OCI-LY3 (cell line): ENCODE measurements at regions not wholly inside any gene's neighbourhood (a gene's known extent, or its start where the extent isn't known, plus 50 kb on each side); places are given as distances from the start of the nearest gene placed in this dataset.

Experiments
- H2AFZ ChIP-seq: fragments of 200-600, 300-600 bp; shearing (Covaris generic); 2 replicates; pipeline ENCODE4 v1.6.0; 2014; ENCODE audit warnings: antibody characterized with exemption, low read depth, low read length
- H3K27ac ChIP-seq: fragments of 200-600, 300-600 bp; sonication (generic); 2 replicates; pipeline ENCODE4 v1.5.1; 2014; ENCODE audit warnings: mild to moderate bottlenecking, low read length, moderate library complexity, mixed read lengths
- H3K27me3 ChIP-seq: fragments of 200-600, 300-600 bp; sonication (generic); 2 replicates; pipeline ENCODE4 v1.6.1; 2014; ENCODE audit warnings: low read depth, low read length, mixed read lengths
- H3K36me3 ChIP-seq: fragments of 200-600, 300-600 bp; sonication (generic); replicated peaks from 2 replicates; pipeline ENCODE3; 2014; ENCODE audit warnings: low read depth, low read length, mixed read lengths
- H3K4me1 ChIP-seq: fragments of 300-600, 200-600 bp; sonication (generic); 2 replicates; pipeline ENCODE4 v1.6.1; 2014; ENCODE audit warnings: low read length, mixed read lengths
- H3K4me2 ChIP-seq: fragments of 200-600, 300-600 bp; sonication (generic); 2 replicates; pipeline ENCODE4 v1.6.1; 2014; ENCODE audit warnings: low read length, mixed read lengths
- H3K4me3 ChIP-seq: fragments of 300-600, 200-600 bp; sonication (generic); 2 replicates; pipeline ENCODE4 v1.5.1; 2014; ENCODE audit warnings: antibody characterized with exemption, mild to moderate bottlenecking, low read length, moderate library complexity
- H3K79me2 ChIP-seq: fragments of 300-600, 200-600 bp; shearing (Covaris generic); 2 replicates; pipeline ENCODE4 v1.6.1; 2014; ENCODE audit warnings: mild to moderate bottlenecking, low read length, mixed read lengths
- H3K9ac ChIP-seq: fragments of 300-600, 200-600 bp; shearing (Covaris generic); 2 replicates; pipeline ENCODE4 v1.6.0; 2014; ENCODE audit warnings: mild to moderate bottlenecking, low read length, moderate library complexity
- H3K9me3 ChIP-seq: fragments of 200-600, 300-600 bp; shearing (Covaris generic); 2 replicates; pipeline ENCODE4 v1.6.1; 2014; ENCODE audit warnings: low read length, mixed read lengths; ENCODE audit not compliant: insufficient read depth
- H4K20me1 ChIP-seq: fragments of 200-600, 300-600 bp; sonication (generic); 2 replicates; pipeline ENCODE4 v1.6.1; 2016; ENCODE audit warnings: low read length, mixed read lengths; ENCODE audit not compliant: insufficient read depth
- EZH2phosphoT487 ChIP-seq: fragments of 200-600 bp; shearing (Covaris generic); IDR thresholded peaks from 2 replicates; pipeline ENCODE4 v1.6.1; 2018; ENCODE audit warnings: antibody characterized with exemption, mixed run types, low read depth
- TF ChIP-seq, protein P1 (sequence below): fragments of 200-600, 300-600 bp; sonication (generic); IDR thresholded peaks from 2 replicates; pipeline ENCODE4 v1.5.1; 2014; ENCODE audit warnings: antibody characterized with exemption, low read length, low read depth

DNA sequence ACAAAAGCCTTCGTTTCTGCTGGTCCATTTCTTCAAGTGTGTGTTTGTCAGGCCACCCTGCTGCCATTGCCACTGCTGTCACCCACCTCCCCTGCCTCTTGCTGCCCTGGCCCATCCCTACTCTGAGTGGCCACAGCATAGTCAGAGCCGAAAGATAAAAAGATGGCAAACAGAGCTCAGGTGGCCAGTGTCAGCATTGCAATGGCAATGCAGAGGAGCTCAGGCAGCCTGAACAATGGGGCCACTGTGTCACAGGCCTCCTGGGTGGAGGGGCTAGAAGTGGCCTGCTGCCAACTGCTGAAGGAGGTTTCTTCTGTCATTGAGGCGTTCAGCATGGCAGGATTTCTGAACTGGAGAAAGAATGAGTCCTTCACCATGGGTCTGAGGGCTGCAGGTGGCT lies 137.1 kb downstream of the CSNK2A3 start:
- H3K27ac ChIP-seq: no peak overlapping the region
- no peak overlapping the region for H3K9ac ChIP-seq
- no peak overlapping the region for H3K4me2 ChIP-seq
- no peak overlapping the region for H2AFZ ChIP-seq
- H3K79me2 ChIP-seq: no peaks in the 10 kb centered on the region
- H3K36me3 ChIP-seq: no peaks in the 10 kb centered on the region
- H3K27me3 ChIP-seq: peaks cover 13% of the 10 kb centered on the region; the same call in 1 of the 2 replicates
- no peaks in the 10 kb centered on the region for H3K4me1 ChIP-seq
- H4K20me1 ChIP-seq: no peaks in the 10 kb centered on the region
- TF ChIP-seq EZH2phosphoT487: no peak
- TF ChIP-seq, protein P1, sequence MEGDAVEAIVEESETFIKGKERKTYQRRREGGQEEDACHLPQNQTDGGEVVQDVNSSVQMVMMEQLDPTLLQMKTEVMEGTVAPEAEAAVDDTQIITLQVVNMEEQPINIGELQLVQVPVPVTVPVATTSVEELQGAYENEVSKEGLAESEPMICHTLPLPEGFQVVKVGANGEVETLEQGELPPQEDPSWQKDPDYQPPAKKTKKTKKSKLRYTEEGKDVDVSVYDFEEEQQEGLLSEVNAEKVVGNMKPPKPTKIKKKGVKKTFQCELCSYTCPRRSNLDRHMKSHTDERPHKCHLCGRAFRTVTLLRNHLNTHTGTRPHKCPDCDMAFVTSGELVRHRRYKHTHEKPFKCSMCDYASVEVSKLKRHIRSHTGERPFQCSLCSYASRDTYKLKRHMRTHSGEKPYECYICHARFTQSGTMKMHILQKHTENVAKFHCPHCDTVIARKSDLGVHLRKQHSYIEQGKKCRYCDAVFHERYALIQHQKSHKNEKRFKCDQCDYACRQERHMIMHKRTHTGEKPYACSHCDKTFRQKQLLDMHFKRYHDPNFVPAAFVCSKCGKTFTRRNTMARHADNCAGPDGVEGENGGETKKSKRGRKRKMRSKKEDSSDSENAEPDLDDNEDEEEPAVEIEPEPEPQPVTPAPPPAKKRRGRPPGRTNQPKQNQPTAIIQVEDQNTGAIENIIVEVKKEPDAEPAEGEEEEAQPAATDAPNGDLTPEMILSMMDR: no peak
- no peak overlapping the region for H3K4me3 ChIP-seq
- H3K9me3 ChIP-seq: no peaks in the 10 kb centered on the region

DNA sequence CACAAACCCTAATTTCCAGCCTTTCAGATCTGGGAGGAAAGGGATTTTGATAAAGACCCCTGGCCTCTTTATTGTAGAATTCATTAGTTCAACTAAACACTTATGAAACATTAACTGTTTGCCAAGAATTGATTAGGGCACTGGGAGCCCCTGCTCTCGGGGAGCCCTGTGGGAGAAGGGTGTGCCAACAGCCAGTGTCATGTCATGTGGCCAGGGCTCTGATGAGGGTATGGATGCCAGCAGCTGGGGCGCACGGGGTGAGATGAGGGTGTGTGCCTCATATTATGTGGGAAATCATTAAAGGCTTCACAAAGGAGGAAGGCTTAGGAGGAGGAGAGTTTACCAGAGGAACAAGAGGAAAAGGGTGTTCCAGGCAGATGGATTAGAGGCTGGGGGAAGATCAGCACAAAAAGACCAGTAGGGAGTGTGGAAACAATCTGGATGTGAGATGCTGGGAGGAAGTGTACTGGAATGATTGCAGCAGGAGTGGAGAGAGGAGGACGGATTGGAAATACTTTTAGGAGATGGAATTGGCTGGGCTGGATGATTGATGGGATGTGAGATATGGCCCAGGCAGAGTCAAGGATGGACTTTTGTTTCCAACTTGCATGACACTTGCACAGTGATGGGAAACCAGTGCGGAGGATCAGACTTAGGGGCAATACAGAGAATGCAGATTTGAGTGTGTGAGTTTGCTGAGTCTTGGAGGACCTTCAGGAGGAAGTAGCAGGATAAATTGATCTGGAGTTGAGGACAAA lies 137.8 kb downstream of the CSNK2A3 start:
- no peaks in the 10 kb centered on the region for H3K9me3 ChIP-seq
- H3K4me3 ChIP-seq: no peak overlapping the region
- H4K20me1 ChIP-seq: no peaks in the 10 kb centered on the region
- H3K27me3 ChIP-seq: peaks cover 13% of the 10 kb centered on the region
- no peaks in the 10 kb centered on the region for H3K79me2 ChIP-seq
- H2AFZ ChIP-seq: no peak overlapping the region
- H3K4me2 ChIP-seq: no peak overlapping the region
- no peaks in the 10 kb centered on the region for H3K4me1 ChIP-seq
- TF ChIP-seq, protein P1: no peak
- TF ChIP-seq EZH2phosphoT487: no peak
- no peak overlapping the region for H3K27ac ChIP-seq
- no peak overlapping the region for H3K9ac ChIP-seq
- no peaks in the 10 kb centered on the region for H3K36me3 ChIP-seq

DNA sequence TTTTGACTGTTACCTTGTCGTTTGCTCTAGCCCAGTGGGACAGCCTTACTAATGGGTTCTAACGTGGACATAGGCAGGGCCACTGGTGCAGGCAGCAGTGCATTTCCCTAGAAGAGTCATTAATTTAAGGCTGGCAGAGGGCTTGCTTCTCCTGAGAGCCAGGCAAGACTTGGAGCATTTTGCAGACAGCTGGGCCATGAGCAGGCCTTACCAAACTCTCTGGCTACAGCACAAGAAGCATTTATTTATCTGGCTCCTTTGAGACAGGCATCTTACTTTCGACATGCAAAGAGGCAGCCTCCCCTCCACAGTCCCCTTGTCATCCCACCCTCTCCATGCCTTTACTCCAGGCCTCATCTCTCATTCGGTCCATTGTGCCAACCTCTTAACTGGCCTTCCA lies 139.9 kb downstream of the CSNK2A3 start:
- Histone ChIP-seq H3K27me3 (peaks cover 17% of the 10 kb centered on the region), H3K4me1 (no peaks in the 10 kb centered on the region), H3K4me3 (no peak overlapping the region), H3K9ac (no peak overlapping the region), H3K4me2 (no peak overlapping the region), H3K9me3 (no peaks in the 10 kb centered on the region), H3K79me2 (no peaks in the 10 kb centered on the region), H3K27ac (no peak overlapping the region), H2AFZ (no peak overlapping the region), H4K20me1 (no peaks in the 10 kb centered on the region), H3K36me3 (no peaks in the 10 kb centered on the region)
- TF ChIP-seq, protein P1: no peak
- no peak for TF ChIP-seq EZH2phosphoT487

DNA sequence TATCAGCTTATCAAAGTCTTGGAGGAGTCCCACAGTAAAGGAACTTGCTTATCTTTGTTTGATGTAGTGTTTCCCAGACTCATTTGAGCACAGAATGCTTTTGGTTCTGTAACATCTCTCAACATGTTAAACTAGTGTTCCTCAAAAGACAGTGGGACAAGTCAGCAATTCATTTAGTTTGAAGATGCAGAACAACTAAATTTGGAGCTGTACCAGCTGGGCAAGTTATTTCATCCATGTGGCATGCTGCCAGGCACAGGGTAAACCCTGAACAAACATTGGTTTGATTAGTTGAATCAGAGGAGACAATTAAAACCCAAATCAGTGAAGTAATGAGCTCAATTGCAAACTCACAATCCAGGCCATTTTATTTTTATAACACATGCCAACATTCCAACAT lies 141.2 kb downstream of the CSNK2A3 start:
- Histone ChIP-seq H3K9me3 (no peaks in the 10 kb centered on the region), H3K79me2 (no peaks in the 10 kb centered on the region), H4K20me1 (no peaks in the 10 kb centered on the region), H3K9ac (no peak overlapping the region), H3K27ac (no peak overlapping the region), H2AFZ (no peak overlapping the region), H3K27me3 (peaks cover 18% of the 10 kb centered on the region), H3K4me3 (no peak overlapping the region), H3K36me3 (no peaks in the 10 kb centered on the region), H3K4me2 (no peak overlapping the region), H3K4me1 (no peaks in the 10 kb centered on the region)
- no peak for TF ChIP-seq EZH2phosphoT487
- TF ChIP-seq, protein P1: no peak
